ENCODE measurements at regions not wholly inside any gene's neighbourhood (a gene's known extent, or its start where the extent isn't known, plus 50 kb on each side); places are given as distances from the start of the nearest gene placed in this dataset.

DNA sequence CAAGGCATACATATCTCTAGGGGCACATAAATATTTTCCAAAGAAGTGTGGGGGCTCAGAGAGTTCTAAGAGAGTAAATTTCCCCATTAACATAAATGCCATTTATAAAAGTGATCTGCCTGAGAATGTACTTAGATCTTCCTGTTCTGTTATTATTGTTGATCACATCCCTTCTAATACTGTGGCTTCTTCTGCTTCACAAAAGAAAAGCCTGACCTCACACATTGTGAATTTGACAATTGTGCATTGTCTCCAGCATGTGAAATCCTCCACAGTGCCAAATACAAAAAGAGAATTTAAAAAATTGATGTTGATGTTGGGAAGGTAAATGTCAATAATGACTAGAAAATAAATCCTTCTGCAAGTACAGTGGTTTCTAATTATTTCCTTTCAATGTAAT is 330.5 kb upstream of the LRIG3 start:
- TF ChIP-seq POLR2A (IDR thresholded peaks at IDR 0.05; ENCODE audit: low read depth, low read length) (no peak), POLR2AphosphoS5 (IDR thresholded peaks at IDR 0.05; ENCODE audit: low read depth, low read length) (no peak)
